EL (cell line): ENCODE measurements at regions not wholly inside any gene's neighbourhood (a gene's known extent, or its start where the extent isn't known, plus 50 kb on each side); places are given as distances from the start of the nearest gene placed in this dataset.
A peak's percentile ranks its signal among the peaks of the same experiment; 100 is the strongest.

Experiments
- DNase-seq: peaks from one replicate; pipeline ENCODE4 v3.0.0-alpha.2; 2016

GRCh38 chr3:176789281-176789705 lies 408.0 kb downstream of the TBL1XR1 start:
- peak; percentile 21 for DNase-seq

- no peak for DNase-seq
These were observed 409.8 kb downstream of the TBL1XR1 start for GRCh38 chr3:176787506-176787905.

DNA sequence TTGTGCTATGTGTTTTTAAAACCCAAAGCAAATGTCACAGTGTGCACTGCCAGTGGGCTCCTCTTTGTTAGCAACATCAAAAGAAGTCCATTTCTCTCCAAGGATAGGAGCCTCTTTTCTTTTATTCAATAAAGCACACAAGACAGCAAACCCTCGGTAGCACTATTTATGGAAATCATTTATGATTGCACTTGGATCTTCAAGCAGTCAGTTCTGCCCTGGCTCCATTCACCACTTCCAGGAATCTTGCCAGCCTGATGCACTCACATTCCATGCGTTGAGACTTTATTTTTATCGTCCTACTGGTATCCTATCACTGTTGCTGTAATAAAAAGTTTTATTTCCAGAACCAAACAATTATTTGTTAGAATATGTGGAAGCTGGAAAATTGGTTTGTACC lies 412.1 kb downstream of the TBL1XR1 start:
- DNase-seq: no peak

DNA sequence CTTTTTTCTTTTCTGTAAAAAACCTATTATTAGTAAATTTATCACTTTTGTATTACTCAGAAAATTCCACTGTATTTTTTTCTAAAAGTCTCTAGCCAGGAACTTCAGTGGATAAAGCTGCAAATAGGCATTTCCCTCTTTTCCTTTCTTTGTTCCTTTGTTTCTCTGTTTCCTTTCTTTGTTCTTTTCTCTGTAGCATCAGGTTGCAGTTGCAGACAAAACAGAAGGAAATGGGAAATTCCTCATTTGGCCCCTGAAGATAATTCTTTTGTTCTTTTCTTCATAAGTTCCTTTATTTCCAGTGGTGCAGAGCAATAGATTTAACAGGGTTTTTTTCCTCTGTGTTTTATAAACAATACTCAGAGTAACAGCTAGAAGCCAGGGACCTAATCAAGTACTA lies 416.5 kb downstream of the TBL1XR1 start:
- DNase-seq: no peak

- DNase-seq: no peak
These were observed 420.6 kb downstream of the TBL1XR1 start for GRCh38 chr3:176776622-176777175.

GRCh38 chr3:176769547-176770190 lies 427.6 kb downstream of the TBL1XR1 start:
- DNase-seq: no peak

DNA sequence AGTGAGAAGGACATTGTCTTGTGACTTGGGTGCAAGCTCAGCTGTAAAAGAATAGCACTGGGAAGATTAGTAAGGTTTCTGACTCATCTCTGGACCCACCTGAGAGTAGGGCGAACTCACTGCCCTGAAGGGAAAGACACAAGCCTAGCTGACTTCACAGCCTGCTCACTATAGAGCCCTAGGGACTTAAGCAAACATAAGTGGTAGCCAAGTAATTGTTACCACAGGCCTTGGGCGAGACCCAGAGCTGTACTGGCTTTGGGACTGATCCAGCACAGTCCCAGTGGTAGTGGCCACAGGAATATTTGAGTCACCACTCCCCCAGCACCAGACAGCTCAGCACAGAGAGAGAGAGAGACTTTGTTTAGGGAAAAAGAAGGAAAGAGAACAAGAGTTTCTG lies 429.9 kb downstream of the TBL1XR1 start:
- DNase-seq: peak; percentile 89

DNA sequence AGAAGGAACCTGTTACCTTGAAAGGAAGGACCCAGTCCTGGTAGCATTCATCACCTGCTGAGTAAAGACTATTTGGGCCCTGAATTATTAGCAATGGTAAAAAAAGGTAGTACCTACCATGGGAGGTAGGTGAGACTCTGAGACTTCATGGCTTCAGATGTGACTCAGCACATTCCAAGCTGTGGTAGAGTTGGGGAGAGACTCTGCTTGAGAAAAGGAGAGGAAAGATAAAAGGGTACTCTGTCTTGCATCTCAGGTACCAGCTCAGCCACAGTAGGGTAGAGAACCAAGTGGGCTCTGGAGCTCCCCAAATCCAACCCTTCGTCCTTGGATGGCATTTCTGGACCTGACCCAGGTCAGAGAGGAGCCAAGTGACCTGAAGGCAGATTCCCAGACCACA lies 430.4 kb downstream of the TBL1XR1 start:
- DNase-seq: no peak

- no peak for DNase-seq
These were observed 431.8 kb downstream of the TBL1XR1 start for GRCh38 chr3:176765382-176765900.

DNA sequence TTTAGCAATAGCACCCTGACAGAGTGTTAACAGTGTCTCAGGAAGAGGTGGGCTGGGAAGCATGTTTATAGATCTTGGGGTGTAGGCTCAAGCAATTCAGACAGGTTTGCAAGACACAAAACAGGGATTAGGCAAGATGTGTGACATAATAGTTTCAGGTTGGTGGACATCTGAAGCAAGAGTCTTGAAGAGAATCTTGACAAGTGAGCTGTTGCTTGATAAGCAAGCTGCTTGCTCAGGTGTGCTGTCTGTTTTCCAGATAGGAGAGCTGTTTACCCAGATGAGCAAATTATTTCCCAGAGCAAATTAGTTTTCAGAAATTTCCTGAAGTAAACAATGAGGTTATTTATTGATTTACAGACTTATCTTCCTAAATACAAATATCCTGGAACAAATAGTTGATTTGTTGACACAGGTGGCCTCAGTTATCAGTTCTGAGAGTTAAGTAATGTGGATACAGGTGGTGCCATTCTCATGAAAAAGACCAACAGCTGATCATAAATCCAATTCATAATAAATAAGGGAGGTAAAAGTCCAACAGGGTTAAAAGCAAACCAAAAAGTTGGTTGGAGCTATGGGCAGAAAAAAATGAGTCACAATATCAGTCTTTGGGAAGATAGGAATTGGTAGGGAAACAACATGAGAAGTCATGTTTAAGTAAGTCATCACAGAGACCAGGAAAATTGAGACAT lies 437.3 kb downstream of the TBL1XR1 start:
- no peak for DNase-seq

DNA sequence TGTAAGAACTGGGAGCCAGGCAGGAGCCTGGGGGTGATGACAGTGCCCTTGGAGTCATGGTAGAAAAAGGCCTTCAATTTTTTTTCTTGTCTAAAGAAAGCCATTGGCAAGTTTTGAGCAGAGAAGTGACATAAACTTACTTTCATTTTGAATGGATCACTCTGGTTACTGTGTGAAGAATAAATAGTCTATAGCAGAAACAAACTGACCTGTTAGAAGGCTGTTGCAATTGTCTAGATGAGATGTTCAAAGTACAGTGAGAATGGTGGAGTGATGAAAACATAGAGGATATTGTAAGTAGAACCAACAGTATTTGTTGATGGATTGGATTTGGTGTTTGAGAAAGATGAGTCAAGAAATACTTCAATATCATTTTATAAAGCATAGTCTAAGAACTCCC lies 439.9 kb downstream of the TBL1XR1 start:
- no peak for DNase-seq

- no peak for DNase-seq
These were observed 441.3 kb downstream of the TBL1XR1 start for GRCh38 chr3:176755977-176756376.

- DNase-seq: no peak
These were observed 441.7 kb downstream of the TBL1XR1 start for GRCh38 chr3:176755552-176755951.

DNA sequence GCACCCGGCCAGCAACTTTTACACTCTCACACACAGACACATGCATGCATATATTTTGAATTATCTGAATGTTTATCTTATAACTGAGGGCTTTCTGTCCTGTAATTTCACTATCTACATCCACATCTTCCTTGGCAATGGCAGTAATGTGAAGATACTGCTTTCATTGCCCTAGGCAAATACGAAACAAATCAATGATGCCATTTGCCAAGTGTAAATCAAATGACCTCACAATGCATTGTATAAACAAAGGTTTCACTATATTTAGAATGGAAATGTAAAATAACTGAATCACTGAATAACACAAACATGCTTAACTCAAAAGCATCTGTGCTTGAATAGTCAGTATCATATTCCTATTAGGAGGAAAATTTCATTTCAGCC lies 455.6 kb downstream of the TBL1XR1 start:
- peak; percentile 17 for DNase-seq

GRCh38 chr3:176740906-176741663 lies 456.2 kb downstream of the TBL1XR1 start:
- DNase-seq: no peak

DNA sequence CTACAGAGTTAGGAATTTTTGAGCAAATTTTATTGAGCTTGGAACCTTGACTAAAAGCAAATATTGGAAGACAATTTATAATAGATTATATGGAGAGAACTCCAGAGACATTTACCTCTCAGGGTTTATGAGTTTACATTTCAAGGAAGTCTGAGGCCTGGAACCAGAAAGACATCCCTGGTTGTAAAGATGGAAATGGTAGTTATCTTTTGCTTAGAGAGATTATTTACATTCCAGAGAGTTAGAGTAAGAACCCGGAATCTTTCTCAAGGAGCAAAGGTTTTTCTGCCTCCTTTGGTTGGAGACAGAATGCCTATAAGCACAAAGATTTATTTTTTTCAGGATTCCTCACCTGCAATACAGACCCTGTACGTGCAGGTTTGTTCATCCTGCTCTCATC lies 458.1 kb downstream of the TBL1XR1 start:
- peak; percentile 4 for DNase-seq

GRCh38 chr3:176737480-176738110 lies 459.7 kb downstream of the TBL1XR1 start:
- no peak for DNase-seq

DNA sequence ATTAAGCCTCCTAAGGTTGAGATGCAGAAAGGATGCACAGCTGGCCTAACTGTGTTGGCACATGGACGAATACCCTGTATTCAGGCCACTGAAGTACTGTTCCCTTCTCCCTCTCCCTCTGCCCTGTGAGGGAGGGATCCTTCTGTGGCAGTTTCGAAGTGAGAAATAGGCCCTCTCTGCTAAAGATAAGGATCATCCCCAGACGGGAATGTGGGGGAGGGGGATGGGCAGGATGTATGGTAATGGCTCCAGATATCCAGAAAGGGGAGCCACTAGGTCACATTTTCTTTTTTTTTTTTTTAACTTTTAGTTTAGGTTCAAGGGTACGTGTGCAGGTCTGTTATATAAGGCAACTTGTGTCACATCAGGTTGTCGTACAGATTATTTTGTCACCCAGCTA lies 463.1 kb downstream of the TBL1XR1 start:
- DNase-seq: no peak

DNA sequence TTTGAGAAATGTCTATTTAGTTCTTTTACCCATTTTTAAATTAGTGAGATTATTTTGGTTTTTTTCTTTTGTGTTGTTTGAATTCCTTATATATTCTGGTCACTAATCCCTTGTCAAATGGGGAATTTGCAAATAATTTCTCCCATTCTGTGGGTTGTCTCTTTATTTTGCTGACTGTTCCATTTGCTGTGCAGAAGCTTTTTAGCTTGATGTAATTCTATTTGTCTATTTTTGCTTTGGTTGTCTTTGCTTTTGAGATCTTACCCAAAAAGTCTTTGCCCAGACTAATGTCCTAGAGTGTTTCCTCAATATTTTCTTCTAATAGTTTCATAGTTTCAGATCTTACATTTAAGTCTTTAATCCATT lies 472.9 kb downstream of the TBL1XR1 start:
- DNase-seq: no peak

- no peak for DNase-seq
These were observed 473.4 kb downstream of the TBL1XR1 start for GRCh38 chr3:176723758-176724393.

- DNase-seq: no peak
These were observed 483.2 kb downstream of the TBL1XR1 start for GRCh38 chr3:176714034-176714433.

DNA sequence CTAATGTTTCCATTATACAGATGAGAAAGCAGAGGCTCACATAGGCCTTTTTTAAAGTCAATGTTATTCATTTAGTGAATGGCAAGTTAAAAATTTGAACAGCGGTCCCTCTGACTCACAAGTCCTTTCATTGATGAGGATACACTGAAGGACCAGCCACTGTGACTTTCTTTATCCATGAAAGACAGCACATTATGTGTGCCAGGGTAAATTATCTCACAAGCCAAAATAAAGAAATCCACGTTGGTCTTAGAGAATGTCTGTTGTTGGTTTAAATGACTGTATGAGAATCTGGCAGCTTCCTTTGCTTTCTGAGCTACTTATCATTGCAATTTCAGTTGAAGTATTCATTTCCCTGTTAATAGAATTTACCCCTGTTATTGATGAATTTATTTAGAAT lies 485.1 kb downstream of the TBL1XR1 start:
- DNase-seq: no peak

- DNase-seq: no peak
These were observed 498.0 kb downstream of the TBL1XR1 start for GRCh38 chr3:176699288-176699687.
